ENCODE measurements at regions not wholly inside any gene's neighbourhood (a gene's known extent, or its start where the extent isn't known, plus 50 kb on each side); places are given as distances from the start of the nearest gene placed in this dataset.

- TF ChIP-seq, protein P1, sequence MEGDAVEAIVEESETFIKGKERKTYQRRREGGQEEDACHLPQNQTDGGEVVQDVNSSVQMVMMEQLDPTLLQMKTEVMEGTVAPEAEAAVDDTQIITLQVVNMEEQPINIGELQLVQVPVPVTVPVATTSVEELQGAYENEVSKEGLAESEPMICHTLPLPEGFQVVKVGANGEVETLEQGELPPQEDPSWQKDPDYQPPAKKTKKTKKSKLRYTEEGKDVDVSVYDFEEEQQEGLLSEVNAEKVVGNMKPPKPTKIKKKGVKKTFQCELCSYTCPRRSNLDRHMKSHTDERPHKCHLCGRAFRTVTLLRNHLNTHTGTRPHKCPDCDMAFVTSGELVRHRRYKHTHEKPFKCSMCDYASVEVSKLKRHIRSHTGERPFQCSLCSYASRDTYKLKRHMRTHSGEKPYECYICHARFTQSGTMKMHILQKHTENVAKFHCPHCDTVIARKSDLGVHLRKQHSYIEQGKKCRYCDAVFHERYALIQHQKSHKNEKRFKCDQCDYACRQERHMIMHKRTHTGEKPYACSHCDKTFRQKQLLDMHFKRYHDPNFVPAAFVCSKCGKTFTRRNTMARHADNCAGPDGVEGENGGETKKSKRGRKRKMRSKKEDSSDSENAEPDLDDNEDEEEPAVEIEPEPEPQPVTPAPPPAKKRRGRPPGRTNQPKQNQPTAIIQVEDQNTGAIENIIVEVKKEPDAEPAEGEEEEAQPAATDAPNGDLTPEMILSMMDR (IDR thresholded peaks at IDR 0.05; ENCODE audit: borderline replicate concordance, extremely low read depth, low read length, poor library complexity, severe bottlenecking) = no peak
- TF ChIP-seq EZH2 (IDR thresholded peaks at IDR 0.05; ENCODE audit: borderline replicate concordance, low read depth, low read length, severe bottlenecking) = no peak
These were observed 364.4 kb upstream of the GCFC2 start for GRCh38 chr2:76075126-76075525.
